Thoracic aorta (tissue), 2 donors: ENCODE measurements at regions not wholly inside any gene's neighbourhood (a gene's known extent, or its start where the extent isn't known, plus 50 kb on each side); places are given as distances from the start of the nearest gene placed in this dataset.

ENCODE experiments used
- ATAC-seq: fragments of 150-250 bp; one replicate; pipeline ENCODE4 v1.8.0; 2017; ENCODE audit warnings: low read depth; ENCODE audit not compliant: insufficient number of reproducible peaks, low FRiP score
- DNase-seq: peaks from one replicate; pipeline ENCODE4 v3.0.0-alpha.2; 2020; ENCODE audit warnings: low spot score
- H3K27ac ChIP-seq, 2 donors: fragments of 200-600 bp; sonication (generic); 1 replicate in 1 of 2; 2 replicates in 1 of 2; pipeline ENCODE4 v1.5.1; 2016; ENCODE audit warnings: mild to moderate bottlenecking in 2 of 2, moderate library complexity in 2 of 2
- H3K27me3 ChIP-seq: fragments of 200-600 bp; sonication (generic); replicated peaks from 2 replicates; pipeline ENCODE4 v1.6.0; 2016; ENCODE audit warnings: mild to moderate bottlenecking; ENCODE audit not compliant: insufficient read depth
- H3K36me3 ChIP-seq: fragments of 200-600 bp; sonication (generic); one replicate; pipeline ENCODE4 v1.5.1; 2016
- H3K4me1 ChIP-seq, 2 donors: fragments of 200-600 bp; sonication (generic); 1 replicate in 1 of 2; 2 replicates in 1 of 2; pipeline versions ENCODE4 v1.5.1 to v1.6.0; 2016; ENCODE audit warnings: low read depth in 2 of 2, mild to moderate bottlenecking in 1 of 2; ENCODE audit not compliant: control insufficient read depth in 1 of 2
- H3K4me3 ChIP-seq: fragments of 200-600 bp; sonication (generic); 2 replicates; pipeline ENCODE4 v1.5.1; 2016; ENCODE audit warnings: mild to moderate bottlenecking
- H3K9me3 ChIP-seq: fragments of 200-600 bp; sonication (generic); 2 replicates; pipeline ENCODE4 v1.5.1; 2016
- TF ChIP-seq, protein P1 (sequence below): fragments of 200-600 bp; sonication (generic); IDR thresholded peaks from one replicate; pipeline ENCODE4 v1.5.1; 2019; ENCODE audit warnings: antibody characterized with exemption

GRCh38 chr6:164227952-164228522, 813.5 kb downstream of the QKI start:
- TF ChIP-seq, protein P1, sequence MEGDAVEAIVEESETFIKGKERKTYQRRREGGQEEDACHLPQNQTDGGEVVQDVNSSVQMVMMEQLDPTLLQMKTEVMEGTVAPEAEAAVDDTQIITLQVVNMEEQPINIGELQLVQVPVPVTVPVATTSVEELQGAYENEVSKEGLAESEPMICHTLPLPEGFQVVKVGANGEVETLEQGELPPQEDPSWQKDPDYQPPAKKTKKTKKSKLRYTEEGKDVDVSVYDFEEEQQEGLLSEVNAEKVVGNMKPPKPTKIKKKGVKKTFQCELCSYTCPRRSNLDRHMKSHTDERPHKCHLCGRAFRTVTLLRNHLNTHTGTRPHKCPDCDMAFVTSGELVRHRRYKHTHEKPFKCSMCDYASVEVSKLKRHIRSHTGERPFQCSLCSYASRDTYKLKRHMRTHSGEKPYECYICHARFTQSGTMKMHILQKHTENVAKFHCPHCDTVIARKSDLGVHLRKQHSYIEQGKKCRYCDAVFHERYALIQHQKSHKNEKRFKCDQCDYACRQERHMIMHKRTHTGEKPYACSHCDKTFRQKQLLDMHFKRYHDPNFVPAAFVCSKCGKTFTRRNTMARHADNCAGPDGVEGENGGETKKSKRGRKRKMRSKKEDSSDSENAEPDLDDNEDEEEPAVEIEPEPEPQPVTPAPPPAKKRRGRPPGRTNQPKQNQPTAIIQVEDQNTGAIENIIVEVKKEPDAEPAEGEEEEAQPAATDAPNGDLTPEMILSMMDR = no peak
- no peak for ATAC-seq
- DNase-seq = no peak
- Histone ChIP-seq H3K4me1 (no peaks in the 10 kb centered on the region), H3K27me3 (no peaks in the 10 kb centered on the region), H3K9me3 (no peaks in the 10 kb centered on the region), H3K36me3 (no peaks in the 10 kb centered on the region), H3K4me3 (no peak overlapping the region), H3K27ac (no peak overlapping the region)

DNA sequence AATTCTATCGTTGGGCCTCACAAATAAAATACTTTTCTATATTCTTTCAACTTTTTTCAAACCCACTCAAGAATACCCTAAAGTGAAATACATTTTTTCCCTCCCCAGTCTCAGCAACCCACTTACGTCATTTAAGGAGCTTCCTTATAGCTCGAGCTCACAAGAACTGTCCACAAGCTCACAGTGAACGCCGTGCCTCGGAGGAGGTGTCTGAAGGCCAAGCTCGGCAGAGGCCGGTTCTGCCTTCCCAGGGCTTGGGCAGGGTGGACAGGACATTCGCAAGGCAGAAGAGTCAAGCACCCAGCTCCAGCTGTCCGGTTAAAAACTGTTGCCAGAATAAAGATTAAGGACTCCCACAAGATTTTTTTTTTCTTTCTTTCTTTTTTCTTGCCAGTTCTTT, 802.3 kb downstream of the QKI start:
- Histone ChIP-seq H3K36me3 (no peaks in the 10 kb centered on the region), H3K4me1 (no peaks in the 10 kb centered on the region), H3K4me3 (no peak overlapping the region), H3K27ac (no peak overlapping the region), H3K9me3 (no peaks in the 10 kb centered on the region), H3K27me3 (no peaks in the 10 kb centered on the region)
- TF ChIP-seq, protein P1 = no peak
- DNase-seq (no peak), ATAC-seq (no peak)

GRCh38 chr6:164216368-164216767, 801.9 kb downstream of the QKI start:
- no peaks in the 10 kb centered on the region for H3K27me3 ChIP-seq
- ATAC-seq = no peak

GRCh38 chr6:164214066-164214465, 799.5 kb downstream of the QKI start:
- Histone ChIP-seq H3K9me3 (no peaks in the 10 kb centered on the region), H3K27ac (no peak overlapping the region), H3K4me1 (no peaks in the 10 kb centered on the region), H3K4me3 (no peak overlapping the region), H3K36me3 (no peaks in the 10 kb centered on the region), H3K27me3 (no peaks in the 10 kb centered on the region)
- TF ChIP-seq, protein P1 = no peak
- DNase-seq (no peak), ATAC-seq (no peak)

More at GRCh38 chr6:164216368-164216767, 801.9 kb downstream of the QKI start:
- no peak for DNase-seq
- no peak overlapping the region for H3K27ac ChIP-seq
- H3K36me3 ChIP-seq = no peaks in the 10 kb centered on the region
- H3K9me3 ChIP-seq = no peaks in the 10 kb centered on the region
- H3K4me1 ChIP-seq = no peaks in the 10 kb centered on the region
- TF ChIP-seq, protein P1 = no peak
- H3K4me3 ChIP-seq = no peak overlapping the region

DNA sequence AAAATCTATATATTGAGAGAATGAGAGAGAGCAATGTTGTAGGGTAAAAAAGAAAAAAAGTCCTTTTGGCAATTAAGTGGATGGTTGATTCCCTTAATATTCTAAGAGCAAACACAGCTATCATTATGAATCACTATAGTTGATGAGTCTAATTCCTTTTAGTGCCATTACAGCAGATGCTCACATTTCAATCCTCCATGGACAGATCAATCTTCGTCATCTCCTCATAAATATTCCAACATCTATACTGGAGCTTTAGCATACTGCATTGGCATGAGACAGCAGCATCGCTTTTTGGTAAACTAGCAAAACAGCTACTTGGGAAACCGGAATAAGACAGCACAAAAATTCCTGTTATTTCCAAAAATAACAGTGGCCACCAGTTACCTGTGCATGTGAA, 796.7 kb downstream of the QKI start:
- ATAC-seq = no peak
- no peak for DNase-seq
- TF ChIP-seq, protein P1 = no peak
- Histone ChIP-seq H3K4me1 (no peaks in the 10 kb centered on the region), H3K27me3 (no peaks in the 10 kb centered on the region), H3K4me3 (no peak overlapping the region), H3K9me3 (no peaks in the 10 kb centered on the region), H3K36me3 (no peaks in the 10 kb centered on the region), H3K27ac (no peak overlapping the region)
